ENCODE measurements at regions not wholly inside any gene's neighbourhood (a gene's known extent, or its start where the extent isn't known, plus 50 kb on each side); places are given as distances from the start of the nearest gene placed in this dataset.

GRCh38 chr21:41581592-41582228 lies 73.8 kb upstream of the TMPRSS2 start:
- TF ChIP-seq POLR2A (IDR thresholded peaks at IDR 0.05; ENCODE audit: control extremely low read depth in 1 of 2, low read depth in 2 of 2, low read length in 2 of 2), result no peak
- TF ChIP-seq POLR2AphosphoS5 (IDR thresholded peaks at IDR 0.05; ENCODE audit: low read depth, low read length), result no peak
- no peak for TF ChIP-seq ZNF274 (IDR thresholded peaks at IDR 0.05; ENCODE audit: borderline replicate concordance, extremely low read depth, low read length)
- no peak for TF ChIP-seq CHD1 (IDR thresholded peaks at IDR 0.05; ENCODE audit: low read depth, low read length)
- TF ChIP-seq SAP30 (IDR thresholded peaks at IDR 0.05; ENCODE audit: insufficient read depth, insufficient replicate concordance, low read length), result no peak
- TF ChIP-seq CTCF (IDR thresholded peaks at IDR 0.05; ENCODE audit: control extremely low read depth in 1 of 3, insufficient read depth in 1 of 3, low read depth in 1 of 3, low read length in 3 of 3), result no peak
- no peak for TF ChIP-seq EZH2 (IDR thresholded peaks at IDR 0.05; ENCODE audit: low read depth, low read length, severe bottlenecking)
- TF ChIP-seq MAX (IDR thresholded peaks at IDR 0.05), result no peak
- TF ChIP-seq SP2 (IDR thresholded peaks at IDR 0.05; ENCODE audit: low read length), result no peak
- TF ChIP-seq CREB1 (IDR thresholded peaks at IDR 0.05), result no peak
- no peak for TF ChIP-seq USF2 (IDR thresholded peaks at IDR 0.05; ENCODE audit: low read length)
- no peak for TF ChIP-seq BACH1 (IDR thresholded peaks at IDR 0.05; ENCODE audit: low read length)
- TF ChIP-seq RAD21 (IDR thresholded peaks at IDR 0.05 in 1 of 2, conservative IDR thresholded peaks at IDR 0.05 in 1 of 2; ENCODE audit: low read depth in 2 of 2, low read length in 2 of 2), result no peak
- no peak for TF ChIP-seq ATF3 (IDR thresholded peaks at IDR 0.05; ENCODE audit: insufficient read depth, low read depth, low read length)

Data from H1 (cell line).